ENCODE measurements at regions not wholly inside any gene's neighbourhood (a gene's known extent, or its start where the extent isn't known, plus 50 kb on each side); places are given as distances from the start of the nearest gene placed in this dataset.

GRCh38 chr18:46340716-46341115 lies 236.5 kb downstream of the HAUS1 start:
- TF ChIP-seq CTCF (IDR thresholded peaks at IDR 0.05; ENCODE audit: low read depth, low read length) (no peak), MAX (IDR thresholded peaks at IDR 0.05; ENCODE audit: low read depth, low read length) (no peak)
